Heart right ventricle (tissue), 16 donors: ENCODE measurements at regions not wholly inside any gene's neighbourhood (a gene's known extent, or its start where the extent isn't known, plus 50 kb on each side); places are given as distances from the start of the nearest gene placed in this dataset.
A peak's percentile ranks its signal among the peaks of the same experiment; 100 is the strongest.
"Not testable (repeated sequence)": the region's sequence is repeated elsewhere in the genome, so short reads cannot be mapped to it uniquely, and the experiment has no call there.

Experiments
- ATAC-seq, 8 donors: fragments of 200-7000 bp; cut with Tn5 transposase; one replicate each; pipeline ENCODE4 v1.9.1; 2020; ENCODE audit warnings: mild to moderate bottlenecking in 8 of 8, moderate library complexity in 8 of 8, moderate number of reproducible peaks in 1 of 8
- DNase-seq, 2 donors: peaks; one replicate each; pipeline ENCODE4 v3.0.0-alpha.2; 2020
- H3K27ac ChIP-seq, 10 donors: fragments of 200-600 bp; sonication (generic) in 2 of 10; one replicate each; pipeline versions ENCODE4 v1.5.0 to v1.8.0; 2020 to 2022; ENCODE audit warnings: mild to moderate bottlenecking in 3 of 10
- H3K27me3 ChIP-seq, 7 donors: fragments of 200-600 bp; one replicate each; pipeline ENCODE4 v1.8.0; 2021 to 2022; ENCODE audit warnings: mild to moderate bottlenecking in 2 of 7
- H3K36me3 ChIP-seq, 9 donors: fragments of 200-600 bp; sonication (generic) in 1 of 9; one replicate each; pipeline versions ENCODE4 v1.5.0 to v1.8.0; 2020 to 2022; ENCODE audit warnings: mild to moderate bottlenecking in 2 of 9
- H3K4me1 ChIP-seq, 9 donors: fragments of 200-600 bp; sonication (generic) in 1 of 9; one replicate each; pipeline versions ENCODE4 v1.5.0 to v1.8.0; 2020 to 2022; ENCODE audit warnings: mild to moderate bottlenecking in 4 of 9
- H3K4me3 ChIP-seq, 10 donors: fragments of 200-600 bp; sonication (generic) in 2 of 10; one replicate each; pipeline versions ENCODE4 v1.5.0 to v1.8.0; 2020 to 2022; ENCODE audit warnings: mild to moderate bottlenecking in 7 of 10, moderate library complexity in 2 of 10
- H3K9me3 ChIP-seq, 11 donors: fragments of 200-600 bp in 10 of 11; sonication (generic) in 2 of 11; one replicate each; pipeline versions ENCODE4 v1.5.0 to v1.8.0; 2013 to 2022; ENCODE audit warnings: mild to moderate bottlenecking in 2 of 11, control low read depth in 1 of 11, moderate library complexity in 1 of 11
- CTCF ChIP-seq, 9 donors: fragments of 200-600 bp; sonication (generic) in 2 of 9; IDR thresholded peaks; one replicate each; pipeline versions ENCODE4 v1.5.0 to v1.8.0; 2021 to 2022; ENCODE audit warnings: antibody characterized with exemption in 9 of 9, mild to moderate bottlenecking in 5 of 9, moderate library complexity in 1 of 9
- WGBS, 2 donors: extraction: QIAGEN DNeasy Blood & Tissue Kit; methylation state at CpG; one replicate each; pipeline ENCODE4 v1.1.7; 2013; ENCODE audit warnings: inconsistent platforms in 1 of 2; 5-methylcytosine and 5-hydroxymethylcytosine counted together
- intact Hi-C, 10 donors: fragments of 100-400 bp; cut with DNase I; formaldehyde crosslinking; loops; one replicate each; pipeline versions ENCODE4 v1.11.1 to v1.14.2; 2022
- donor health status: Arrhythmogenic right ventricular cardiomyopathy.
- donor health status: ischemic (EF 13 %, LVEDD 7.1; RV severe dilation, severe dysfunction).
- donor health status: healthy with polysubstance abuse.
- donor health status: DM: no; HTN: yes; CAD: no.
- donor health status: DM: no; HTN: no; CAD: no.
- donor health status: ischemic (EF 25% LVEDD 6.9; RV normal size, moderate dysfunction).
- donor health status: ischemic (EF 25% LVEDD 5.7; RV mildly dilated, moderate dysfunction).
- donor health status: healthy.
- donor health status: DM: yes; HTN: yes; CAD: no.
- donor health status: Ischemic cardiomyopathy.
- donor health status: ischemic (EF 35%, LVEDD 5.7; RV mildly dilated, moderate dysfunction).
- donor health status: nonischemic (EF 11% LVEDD 7.7; RV severe dilation, severe dysfunction).
- donor health status: DM: yes; HTN: yes; CAD: no.
- donor health status: PGD.
- donor health status: ischemic (EF 29% LVEDD 5.4; RV normal size, mild dysfunction).
- donor health status: nonischemic (EF 23%, LVEDD 6.1; RV moderate dilation, normal function).

- intact Hi-C loops = no loop called here
- H3K27ac ChIP-seq = no peak overlapping the region
- ATAC-seq (no peak), DNase-seq (no peak)
- 67 to 75% methylated on average over 3 of the region's 3 CpGs for WGBS, 2 donors
- TF ChIP-seq CTCF (IDR thresholded peaks at IDR 0.05) = no peak
- no peak overlapping the region for H3K4me3 ChIP-seq
- no peaks in the 10 kb centered on the region for H3K9me3 ChIP-seq
- H3K27me3 ChIP-seq = no peaks in the 10 kb centered on the region
- H3K36me3 ChIP-seq = no peaks in the 10 kb centered on the region
- H3K4me1 ChIP-seq = no peaks in the 10 kb centered on the region
Measured at GRCh38 chr13:44676534-44676933, 100.4 kb upstream of the TSC22D1 start.

GRCh38 chr13:44669534-44669933, 93.4 kb upstream of the TSC22D1 start:
- Histone ChIP-seq H3K36me3 (no peaks in the 10 kb centered on the region), H3K9me3 (no peaks in the 10 kb centered on the region), H3K27ac (no peak overlapping the region), H3K27me3 (no peaks in the 10 kb centered on the region), H3K4me1 (peaks cover 6 to 20% (median 14%) of the 10 kb centered on the region in 9 donors), H3K4me3 (no peak overlapping the region)
- intact Hi-C loops = no loop called here
- ATAC-seq = no peak
- DNase-seq = no peak
- WGBS, 2 donors = 95 to 98% methylated on average over 4 of the region's 4 CpGs
- no peak for TF ChIP-seq CTCF (IDR thresholded peaks at IDR 0.05)

- DNase-seq (no peak), ATAC-seq (no peak)
- Histone ChIP-seq H3K4me3 (no peak overlapping the region), H3K9me3 (no peaks in the 10 kb centered on the region), H3K27me3 (no peaks in the 10 kb centered on the region), H3K36me3 (no peaks in the 10 kb centered on the region), H3K27ac (no peak overlapping the region), H3K4me1 (peaks cover 6 to 20% (median 14%) of the 10 kb centered on the region in 9 donors)
- 51 to 58% methylated on average over 2 of the region's 2 CpGs for WGBS, 2 donors
- no peak for TF ChIP-seq CTCF (IDR thresholded peaks at IDR 0.05)
- intact Hi-C loops = no loop called here
Measured at GRCh38 chr13:44668688-44669087, 92.6 kb upstream of the TSC22D1 start.

- WGBS, 2 donors = 35 to 51% methylated on average over 3 of the region's 3 CpGs
- Histone ChIP-seq H3K4me3 (peak overlapping the region in 1 of 10 donors; percentile 21), H3K36me3 (no peaks in the 10 kb centered on the region), H3K27ac (no peak overlapping the region), H3K27me3 (no peaks in the 10 kb centered on the region), H3K4me1 (peaks cover 6 to 20% (median 14%) of the 10 kb centered on the region in 9 donors), H3K9me3 (no peaks in the 10 kb centered on the region)
- DNase-seq (no peak), ATAC-seq (peak in 5 of 8 donors; percentile 17 to 58 (median 39))
- TF ChIP-seq CTCF (IDR thresholded peaks at IDR 0.05) = no peak
- intact Hi-C loops = no loop called here
Measured at GRCh38 chr13:44667943-44668342, 91.8 kb upstream of the TSC22D1 start.

GRCh38 chr13:44666538-44666937, 90.4 kb upstream of the TSC22D1 start:
- DNase-seq, H3K4me3 ChIP-seq, H3K9me3 ChIP-seq, H3K27me3 ChIP-seq, ATAC-seq, intact Hi-C loops, H3K36me3 ChIP-seq, H3K27ac ChIP-seq: not testable (repeated sequence)
- H3K4me1 ChIP-seq = peaks cover 6 to 20% (median 14%) of the 10 kb centered on the region in 9 donors
- WGBS, 2 donors = 83 to 87% methylated on average over 3 of the region's 3 CpGs
